Astrocyte of the spinal cord (primary cell): ENCODE measurements at regions not wholly inside any gene's neighbourhood (a gene's known extent, or its start where the extent isn't known, plus 50 kb on each side); places are given as distances from the start of the nearest gene placed in this dataset.

Experiments
- DNase-seq: peaks from one replicate; pipeline ENCODE4 v3.0.0; 2011; ENCODE audit warnings: low read depth, low spot score
- H3K4me3 ChIP-seq: 2 replicates; pipeline ENCODE4 v1.5.1; 2011; ENCODE audit warnings: low read depth, mild to moderate bottlenecking, low read length, moderate library complexity
- CTCF ChIP-seq: IDR thresholded peaks from 2 replicates; pipeline ENCODE4 v1.5.1; 2012; ENCODE audit warnings: low read depth, mild to moderate bottlenecking, low read length, inconsistent platforms
- in situ Hi-C: cut with HindIII; loops from 2 replicates; pipeline ENCODE4 v1.10.0; 2017; ENCODE audit warnings: low sequenced_read_pairs

DNA sequence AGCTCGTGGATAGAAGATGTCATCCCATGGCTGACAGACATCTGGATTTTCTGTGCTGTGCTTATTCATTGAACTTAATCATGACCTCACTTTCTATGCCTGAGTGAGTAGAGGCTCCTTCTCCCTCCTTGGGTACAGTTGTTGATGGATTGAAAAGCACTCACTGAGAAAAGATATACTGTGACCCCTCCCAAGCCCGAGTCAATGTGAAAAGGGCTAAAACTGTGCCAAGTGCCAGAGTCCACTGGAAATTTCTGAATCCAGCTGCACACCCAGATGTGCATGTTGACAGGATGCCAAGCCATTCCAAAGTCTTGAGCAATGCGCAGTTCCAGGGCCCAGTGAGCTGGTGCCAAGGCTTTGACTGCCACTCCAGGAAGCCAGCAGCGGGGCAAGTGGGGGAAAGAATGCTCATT is 473.0 kb downstream of the NTRK2 start:
- in situ Hi-C loops = no loop called here
- TF ChIP-seq CTCF = no peak
- DNase-seq = no peak
- no peak overlapping the region for H3K4me3 ChIP-seq

DNA sequence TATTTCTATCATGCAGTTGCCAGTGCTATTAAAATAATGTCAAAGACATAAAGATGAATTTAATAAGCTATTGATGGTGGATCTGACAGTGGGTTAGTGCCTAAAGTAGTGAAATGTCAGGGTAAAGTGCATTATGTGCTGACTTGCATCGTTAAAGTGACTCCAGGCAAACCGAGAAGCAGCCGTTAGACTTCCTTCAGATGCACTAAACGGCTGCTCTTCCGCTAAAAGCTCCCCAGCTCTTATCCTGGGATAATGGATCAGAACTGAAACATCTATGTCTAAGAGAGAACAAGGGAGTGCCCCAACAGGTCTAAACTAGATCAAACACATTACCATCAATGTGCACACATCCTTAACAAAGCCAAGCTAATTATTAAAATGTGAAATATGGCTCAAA is 468.2 kb downstream of the NTRK2 start:
- in situ Hi-C loops = no loop called here
- TF ChIP-seq CTCF = no peak
- no peak for DNase-seq
- no peak overlapping the region for H3K4me3 ChIP-seq

DNA sequence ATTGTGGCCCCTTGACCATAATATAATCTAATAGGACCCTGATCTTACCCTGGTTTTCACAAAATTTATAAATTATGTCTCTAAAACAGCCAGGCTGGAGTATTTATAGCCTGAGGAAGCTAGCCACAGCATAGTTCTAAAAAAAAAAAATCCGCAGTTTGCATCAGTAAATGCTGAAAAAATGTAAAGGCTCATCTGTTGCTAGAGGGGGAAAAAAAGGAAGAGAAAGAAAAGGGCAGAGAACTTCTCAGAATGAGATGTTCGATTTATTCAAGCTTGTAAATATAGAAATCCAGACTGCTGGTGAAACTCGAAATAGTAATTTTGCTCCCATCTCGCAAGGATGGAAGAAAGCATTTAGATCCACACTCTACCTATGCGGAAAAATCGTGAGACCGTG is 467.5 kb downstream of the NTRK2 start:
- DNase-seq = no peak
- no peak overlapping the region for H3K4me3 ChIP-seq
- in situ Hi-C loops = no loop called here
- no peak for TF ChIP-seq CTCF

- in situ Hi-C loops = no loop called here
- DNase-seq = no peak
- H3K4me3 ChIP-seq = no peak overlapping the region
- TF ChIP-seq CTCF = no peak
Measured at GRCh38 chr9:85136507-85136906, 467.0 kb downstream of the NTRK2 start.

GRCh38 chr9:85130764-85131163 is 461.2 kb downstream of the NTRK2 start:
- H3K4me3 ChIP-seq = no peak overlapping the region
- in situ Hi-C loops = no loop called here
- no peak for TF ChIP-seq CTCF
- DNase-seq = no peak

- no peak overlapping the region for H3K4me3 ChIP-seq
- DNase-seq = no peak
- TF ChIP-seq CTCF = no peak
- in situ Hi-C loops = no loop called here
Measured at GRCh38 chr9:85130260-85130659, 460.7 kb downstream of the NTRK2 start.

DNA sequence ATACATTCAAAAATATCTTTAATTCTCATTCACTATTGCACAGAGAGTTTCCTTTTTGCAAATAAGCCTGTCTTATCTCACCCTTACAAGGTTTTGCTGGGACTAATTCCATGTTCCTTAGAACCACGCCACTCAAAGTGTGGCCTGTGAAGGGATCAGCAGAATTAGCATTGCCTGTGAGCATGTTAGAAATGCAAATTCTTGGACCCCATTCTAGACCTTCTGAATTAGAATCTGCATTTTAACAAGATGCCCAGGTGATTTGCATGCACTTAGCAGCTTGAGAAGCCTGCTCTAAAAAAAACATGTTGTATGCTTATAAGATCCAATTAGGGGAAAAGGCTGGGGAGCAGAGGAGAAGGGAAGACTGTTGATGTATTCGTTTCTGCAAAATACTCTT is 460.0 kb downstream of the NTRK2 start:
- in situ Hi-C loops = no loop called here
- no peak for TF ChIP-seq CTCF
- H3K4me3 ChIP-seq = no peak overlapping the region
- no peak for DNase-seq
